NCI-H1092 treated with DMSO at 0.1 percent for 48 hours (cell line): ENCODE measurements at regions not wholly inside any gene's neighbourhood (a gene's known extent, or its start where the extent isn't known, plus 50 kb on each side); places are given as distances from the start of the nearest gene placed in this dataset.
A peak's percentile ranks its signal among the peaks of the same experiment; 100 is the strongest.
"Not testable (repeated sequence)": the region's sequence is repeated elsewhere in the genome, so short reads cannot be mapped to it uniquely, and the experiment has no call there.

Source experiments
- DNase-seq: peaks from one replicate; lab custom pipeline; 2025; lab: John Stamatoyannopoulos, UW

DNA sequence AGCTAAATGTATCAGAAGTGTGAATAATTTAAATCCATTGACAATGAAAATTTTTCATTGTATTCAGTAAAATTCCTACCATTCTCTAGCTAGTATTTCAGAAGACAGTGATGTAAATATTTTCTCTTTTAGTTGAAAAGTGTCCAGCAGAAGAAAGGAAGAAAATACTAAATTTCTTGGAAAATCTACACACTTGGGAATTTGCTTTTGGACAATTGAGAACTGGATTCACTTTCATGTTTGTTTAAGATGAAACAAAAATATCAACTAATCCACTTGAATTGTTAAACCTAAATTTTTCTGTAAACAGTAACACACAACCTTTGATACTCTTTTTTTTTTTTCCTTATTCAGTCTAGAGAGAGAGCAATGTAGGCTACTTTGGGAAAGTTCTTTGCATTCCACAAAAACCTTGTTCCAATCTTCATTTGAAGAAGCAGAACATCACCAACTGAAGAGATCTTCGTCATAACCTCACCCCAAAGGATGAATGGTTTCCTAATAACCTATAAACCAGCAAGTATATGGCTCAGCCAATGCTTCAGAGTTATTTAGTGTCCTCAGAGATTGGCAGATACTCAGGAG is 155.1 kb upstream of the GORAB start:
- DNase-seq = no peak

DNA sequence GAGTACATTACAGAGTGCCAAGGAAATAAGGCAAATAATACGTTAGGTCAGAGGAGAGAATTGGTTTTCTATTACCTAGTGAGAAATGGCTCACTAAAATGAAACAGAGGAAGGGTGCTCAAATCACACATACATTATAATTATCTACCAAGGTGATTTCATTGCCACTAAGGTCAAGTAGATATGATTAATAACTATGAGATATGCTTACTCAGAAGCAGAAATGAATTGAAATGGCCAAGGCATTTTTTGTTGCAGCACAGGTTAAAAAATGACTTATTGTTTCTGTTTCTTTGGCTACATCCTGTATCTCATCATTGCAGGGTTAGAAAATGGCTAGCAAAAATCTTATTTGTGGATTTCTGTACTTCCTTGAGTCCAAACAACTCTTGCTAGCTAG is 154.5 kb upstream of the GORAB start:
- no peak for DNase-seq

GRCh38 chr1:170377896-170378634 is 153.9 kb upstream of the GORAB start:
- no peak for DNase-seq

DNA sequence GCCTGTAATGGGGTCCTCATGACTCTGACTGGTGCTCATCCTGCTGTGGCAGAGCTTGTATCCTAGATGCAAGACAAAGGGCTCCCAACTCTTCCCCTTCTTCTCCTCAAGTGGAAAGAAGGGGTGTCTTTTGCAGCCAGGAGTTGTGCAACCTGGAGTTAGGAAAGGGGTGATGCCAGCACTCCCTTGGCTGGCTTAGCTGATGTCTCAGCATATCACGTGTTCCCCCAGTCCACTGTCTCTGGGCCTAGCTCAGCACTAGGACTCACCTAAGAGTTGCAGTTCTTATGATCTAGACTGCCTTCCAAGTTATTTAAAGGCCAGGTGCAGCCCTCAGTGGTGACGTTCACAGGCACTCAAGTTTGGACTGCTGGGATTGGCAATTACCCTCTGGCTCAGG is 146.2 kb upstream of the GORAB start:
- no peak for DNase-seq

DNA sequence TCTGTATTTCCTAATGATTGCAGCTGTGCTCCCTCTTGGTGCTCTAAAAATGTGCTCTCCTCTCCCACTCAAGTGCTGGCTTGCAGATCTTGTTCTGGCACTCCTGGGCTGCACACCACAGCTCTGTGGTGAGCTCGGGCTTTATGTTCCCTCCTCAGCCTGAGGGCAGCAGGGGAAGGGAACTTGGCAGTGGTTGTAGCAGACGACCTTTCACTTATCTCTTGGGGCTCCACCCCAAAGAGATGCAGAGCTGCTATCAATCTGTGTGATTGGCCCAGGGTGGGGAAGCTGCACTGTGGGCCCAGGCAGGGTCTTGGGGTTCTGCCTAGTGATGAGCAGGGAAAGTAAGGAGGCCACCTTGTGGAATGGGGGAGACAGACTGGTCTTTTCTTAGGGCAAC is 143.5 kb upstream of the GORAB start:
- DNase-seq = no peak

DNA sequence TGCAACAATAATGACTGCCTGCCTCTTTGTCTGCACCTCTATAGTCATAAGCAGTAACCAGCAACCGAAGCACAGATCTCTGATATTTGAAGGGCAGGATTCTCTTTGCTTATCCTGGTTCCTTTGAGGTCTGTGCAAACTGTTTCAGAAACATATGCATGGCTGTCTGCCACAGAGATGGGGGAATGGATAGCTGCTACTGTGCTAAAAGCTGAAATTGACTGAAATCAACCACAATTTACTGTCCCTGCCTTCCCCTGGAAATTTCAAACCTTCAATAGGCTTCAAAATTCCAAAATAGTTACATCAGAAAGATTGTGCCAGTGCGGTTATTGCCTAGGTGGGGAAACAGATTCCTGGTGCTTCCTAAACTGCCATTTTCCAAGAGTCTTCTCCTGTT is 136.8 kb upstream of the GORAB start:
- DNase-seq = no peak

DNA sequence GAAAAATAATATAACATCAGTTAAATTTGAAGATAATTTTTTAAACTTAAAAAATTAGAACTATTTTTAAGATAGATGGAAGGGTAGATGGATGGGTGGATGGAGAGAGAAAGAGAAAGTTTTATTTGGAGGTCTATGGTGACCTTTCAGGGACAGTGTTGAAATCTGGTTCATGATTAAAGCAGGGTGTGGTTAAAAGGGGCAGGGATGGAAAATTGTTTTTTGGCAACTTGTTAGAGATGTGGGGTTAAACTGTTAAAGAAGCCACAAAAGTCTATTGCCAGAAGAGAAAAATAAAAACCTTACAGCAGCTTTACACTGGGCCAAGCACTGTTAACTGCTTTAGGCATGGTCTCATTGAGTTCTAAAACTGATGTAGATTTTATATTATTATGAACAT is 134.9 kb upstream of the GORAB start:
- DNase-seq = no peak

- no peak for DNase-seq
These were observed 129.3 kb upstream of the GORAB start for GRCh38 chr1:170402476-170403311.

- DNase-seq = no peak
These were observed 124.8 kb upstream of the GORAB start for GRCh38 chr1:170407138-170407537.

GRCh38 chr1:170407581-170407980 is 124.4 kb upstream of the GORAB start:
- no peak for DNase-seq

DNA sequence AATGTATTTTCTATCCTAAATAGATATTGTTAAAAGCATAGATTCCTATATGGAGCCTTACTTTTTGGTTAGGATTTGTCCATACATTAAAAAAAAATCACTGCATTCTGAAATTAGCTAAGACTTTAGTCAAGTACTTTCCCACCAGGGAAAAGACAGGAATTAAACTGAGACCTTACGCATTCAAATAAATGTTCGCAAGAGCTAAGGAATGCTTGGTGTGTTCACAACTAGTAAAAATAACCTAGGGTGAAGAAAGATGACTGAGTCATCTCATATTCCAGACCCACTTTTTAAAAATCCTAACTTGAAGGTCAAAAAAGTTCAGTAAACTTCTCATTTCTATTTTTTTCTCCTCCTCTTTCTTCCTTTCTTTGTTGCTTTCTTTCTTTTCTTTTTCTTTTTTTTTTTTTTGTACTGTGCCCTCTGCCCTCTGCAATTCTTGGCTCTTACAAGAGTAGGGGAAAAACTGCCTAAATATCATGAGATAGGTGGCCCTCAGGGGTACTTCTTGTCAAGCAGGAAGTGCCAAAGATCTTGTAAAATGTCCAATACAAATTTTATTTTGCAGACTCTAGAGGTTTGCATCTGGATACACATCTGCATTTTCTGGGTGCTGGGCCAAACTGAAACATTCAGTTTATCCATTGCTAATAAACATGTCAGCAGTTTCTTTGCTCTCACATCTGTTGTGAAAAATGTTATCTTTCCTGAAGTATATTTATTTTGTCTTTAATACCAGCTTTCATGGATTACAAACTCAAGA is 121.4 kb upstream of the GORAB start:
- DNase-seq = no peak

DNA sequence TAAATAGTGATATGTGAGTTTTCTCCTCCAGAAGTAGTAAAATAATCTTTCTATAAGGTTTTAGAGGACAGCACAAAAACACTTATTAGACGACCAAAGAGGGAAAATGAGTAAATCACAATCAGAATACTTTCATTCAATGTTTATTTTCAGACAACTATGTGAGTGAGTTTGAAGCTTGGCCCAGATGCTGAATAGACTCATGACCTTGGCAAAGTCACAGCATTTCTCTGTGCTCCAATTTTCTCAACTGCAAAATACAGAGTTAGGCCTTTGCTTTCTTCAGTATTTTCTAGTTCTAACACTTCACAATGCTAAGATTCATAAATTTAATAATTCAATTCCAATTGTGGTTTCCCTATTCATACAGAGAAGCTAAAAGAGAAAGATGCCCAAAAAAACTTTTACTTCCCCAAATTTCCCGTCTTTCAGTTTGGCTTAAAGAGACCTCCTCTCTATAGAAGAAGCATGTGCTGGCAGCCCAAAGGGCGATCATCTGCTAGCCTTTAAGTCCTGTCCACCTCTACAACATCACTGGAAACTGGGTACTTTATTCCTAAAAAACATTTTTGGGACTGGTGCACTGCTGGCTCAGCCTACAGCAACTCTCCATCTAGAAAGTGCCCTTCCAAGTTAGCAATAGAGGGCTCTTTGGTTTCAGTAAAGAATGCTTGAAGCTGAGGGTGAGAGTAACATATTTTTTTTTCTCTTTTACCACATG is 116.8 kb upstream of the GORAB start:
- DNase-seq = no peak

- peak; percentile 4 for DNase-seq
These were observed 116.1 kb upstream of the GORAB start for GRCh38 chr1:170415710-170416372.

DNA sequence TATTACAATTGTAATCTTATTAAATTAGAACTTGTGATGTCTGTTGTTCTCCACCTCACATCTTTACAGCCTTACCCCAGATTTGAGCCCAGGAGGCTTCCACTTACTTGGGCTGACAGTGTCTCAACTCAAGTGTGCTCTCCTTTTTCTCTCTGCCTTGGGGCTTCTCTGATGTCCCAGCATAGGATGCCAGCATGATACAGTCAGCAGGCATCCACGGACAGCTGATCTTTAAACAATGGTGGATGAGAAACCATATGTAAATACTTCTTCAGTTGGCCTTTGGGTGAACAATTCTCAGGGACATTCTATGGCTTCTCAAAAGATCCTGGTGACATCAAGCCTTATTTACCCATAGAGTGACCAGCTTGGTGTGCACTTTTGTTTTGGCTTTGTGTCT is 107.6 kb upstream of the GORAB start:
- no peak for DNase-seq

GRCh38 chr1:170426596-170426995 is 105.4 kb upstream of the GORAB start:
- no peak for DNase-seq

GRCh38 chr1:170427002-170427401 is 105.0 kb upstream of the GORAB start:
- DNase-seq = peak; percentile 18

GRCh38 chr1:170436928-170437327 is 95.0 kb upstream of the GORAB start:
- DNase-seq = no peak

DNA sequence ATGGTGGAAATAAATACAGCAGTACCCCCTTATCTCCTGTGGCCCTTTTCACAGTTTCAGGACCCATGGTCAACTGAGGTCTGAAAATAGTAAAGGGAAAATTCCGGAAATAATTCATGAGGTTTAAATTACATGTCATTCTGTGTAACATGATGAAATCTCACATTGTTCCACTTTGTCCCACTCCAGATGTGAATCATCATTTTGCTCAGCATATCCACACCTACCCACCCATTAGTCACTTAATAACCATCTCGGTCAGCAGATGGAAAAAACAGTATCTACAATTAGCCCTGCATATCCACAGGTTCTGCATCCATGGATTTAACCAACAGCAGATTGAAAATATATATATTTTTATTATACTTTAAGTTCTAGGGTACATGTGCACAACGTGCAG is 86.9 kb upstream of the GORAB start:
- no peak for DNase-seq

DNA sequence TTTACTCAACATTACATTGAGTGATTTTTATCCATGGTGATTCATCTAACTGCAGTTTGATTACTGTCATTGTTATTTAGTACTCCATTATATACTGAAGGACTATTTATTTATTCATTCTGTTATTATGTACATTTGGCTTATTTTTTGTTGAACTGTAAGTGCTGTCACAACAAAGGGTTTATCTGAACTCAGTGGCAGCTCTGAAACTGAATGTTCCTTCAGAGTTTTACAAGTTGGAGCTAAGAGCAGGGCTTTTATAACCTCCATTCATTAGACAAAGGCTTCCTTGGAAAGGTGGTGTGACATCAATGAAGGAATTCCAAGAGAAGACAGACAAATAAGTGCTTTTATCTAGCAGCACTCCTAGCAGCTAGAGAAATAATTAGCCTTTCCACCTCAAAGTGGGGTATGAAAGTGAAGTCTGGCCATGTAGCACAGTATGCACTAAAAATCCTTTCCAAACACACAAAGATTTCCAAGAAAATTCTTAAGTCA is 83.3 kb upstream of the GORAB start:
- DNase-seq = no peak

- not testable (repeated sequence) for DNase-seq
These were observed 74.5 kb upstream of the GORAB start for GRCh38 chr1:170457325-170458050.
